HG03521 (cell line): ENCODE measurements at regions not wholly inside any gene's neighbourhood (a gene's known extent, or its start where the extent isn't known, plus 50 kb on each side); places are given as distances from the start of the nearest gene placed in this dataset.

ENCODE experiments used
- ATAC-seq: cut with Tn5 transposase; IDR thresholded peaks from one replicate; pipeline ENCODE4 v1.9.1; 2021; ENCODE audit warnings: mild to moderate bottlenecking, moderate library complexity; ENCODE audit not compliant: unreplicated experiment

- no peak for ATAC-seq
These were observed 603.7 kb upstream of the CFAP20DC start for GRCh38 chr3:59653405-59654122.

- ATAC-seq, result no peak
These were observed 594.9 kb upstream of the CFAP20DC start for GRCh38 chr3:59644479-59645402.

- no peak for ATAC-seq
These were observed 591.5 kb upstream of the CFAP20DC start for GRCh38 chr3:59641169-59641899.

- no peak for ATAC-seq
These were observed 583.1 kb upstream of the CFAP20DC start for GRCh38 chr3:59632760-59633573.

GRCh38 chr3:59631482-59631881 is 581.7 kb upstream of the CFAP20DC start:
- ATAC-seq, result no peak

- no peak for ATAC-seq
These were observed 571.2 kb upstream of the CFAP20DC start for GRCh38 chr3:59621037-59621436.

GRCh38 chr3:59620325-59620724 is 570.5 kb upstream of the CFAP20DC start:
- no peak for ATAC-seq

- ATAC-seq, result no peak
These were observed 562.6 kb upstream of the CFAP20DC start for GRCh38 chr3:59612444-59612715.

GRCh38 chr3:59611649-59612443 is 562.0 kb upstream of the CFAP20DC start:
- ATAC-seq, result no peak

GRCh38 chr3:59609657-59610348 is 560.0 kb upstream of the CFAP20DC start:
- no peak for ATAC-seq

- ATAC-seq, result no peak
These were observed 558.5 kb upstream of the CFAP20DC start for GRCh38 chr3:59608356-59608755.

GRCh38 chr3:59607656-59608055 is 557.8 kb upstream of the CFAP20DC start:
- no peak for ATAC-seq

GRCh38 chr3:59606638-59607266 is 556.9 kb upstream of the CFAP20DC start:
- ATAC-seq, result no peak

GRCh38 chr3:59605944-59606534 is 556.2 kb upstream of the CFAP20DC start:
- no peak for ATAC-seq

- ATAC-seq, result no peak
These were observed 555.5 kb upstream of the CFAP20DC start for GRCh38 chr3:59605318-59605717.

- no peak for ATAC-seq
These were observed 551.7 kb upstream of the CFAP20DC start for GRCh38 chr3:59601486-59601885.

- no peak for ATAC-seq
These were observed 550.8 kb upstream of the CFAP20DC start for GRCh38 chr3:59600631-59601030.

- ATAC-seq, result no peak
These were observed 546.9 kb upstream of the CFAP20DC start for GRCh38 chr3:59596741-59597140.

GRCh38 chr3:59595830-59596229 is 546.0 kb upstream of the CFAP20DC start:
- no peak for ATAC-seq
